IMR-90 (cell line): ENCODE measurements at regions not wholly inside any gene's neighbourhood (a gene's known extent, or its start where the extent isn't known, plus 50 kb on each side); places are given as distances from the start of the nearest gene placed in this dataset.

Source experiments
- ATAC-seq: fragments of 200-7000 bp; cut with Tn5 transposase; 2 replicates; pipeline ENCODE4 v1.9.1; 2020; ENCODE audit warnings: low read depth, mild to moderate bottlenecking, moderate library complexity
- BruUV-seq: library from RNA; stranded (reverse); fragments of 400-500 nt; replicated peaks from 2 replicates; lab custom pipeline; 2021; lab: Mats Ljungman, UMichigan
- CTCF ChIA-PET: fragments of 300-600 bp; formaldehyde crosslinking; extraction: SDS; loops from one replicate; lab custom pipeline; 2021; ENCODE audit warnings: antibody characterized with exemption; lab: Yijun Ruan, JAX
- POLR2A ChIA-PET: fragments of 300-600 bp; sonication (Branson Sonifier 250); formaldehyde crosslinking; loops from one replicate; lab custom pipeline; 2022; ENCODE audit warnings: antibody characterized with exemption; ENCODE audit not compliant: unreplicated experiment; lab: Charles Lee
- DNase-seq: peaks from one replicate; pipeline ENCODE4 v3.0.0; 2013
- H2AFZ ChIP-seq: replicated peaks from 2 replicates; pipeline ENCODE3; 2013; ENCODE audit warnings: low read length, mild to moderate bottlenecking; ENCODE audit not compliant: poor library complexity
- H2AK5ac ChIP-seq: 2 replicates; pipeline ENCODE4 v1.6.1; 2013; ENCODE audit warnings: low read depth, low read length, inconsistent platforms
- H2AK9ac ChIP-seq: replicated peaks from 2 replicates; pipeline ENCODE3; 2013; ENCODE audit warnings: mild to moderate bottlenecking, low read depth, low read length, moderate library complexity; ENCODE audit not compliant: poor library complexity
- H2BK120ac ChIP-seq: 2 replicates; pipeline ENCODE4 v1.6.1; 2013; ENCODE audit warnings: low read depth, low read length, inconsistent platforms
- H2BK15ac ChIP-seq: 3 replicates; pipeline ENCODE4 v1.6.1; 2013; ENCODE audit warnings: low read depth, low read length, inconsistent platforms
- H2BK20ac ChIP-seq: 2 replicates; pipeline ENCODE4 v1.6.1; 2013; ENCODE audit warnings: low read depth, mild to moderate bottlenecking, inconsistent platforms, low read length, moderate library complexity
- H2BK5ac ChIP-seq: 2 replicates; pipeline ENCODE4 v1.6.1; 2013; ENCODE audit warnings: mild to moderate bottlenecking, low read depth, low read length, inconsistent platforms; ENCODE audit not compliant: poor library complexity, severe bottlenecking
- H3K14ac ChIP-seq: replicated peaks from 2 replicates; pipeline ENCODE4 v1.6.1; 2013; ENCODE audit warnings: low read depth, low read length, inconsistent platforms
- H3K18ac ChIP-seq: 2 replicates; pipeline ENCODE4 v1.6.1; 2013; ENCODE audit warnings: low read depth, low read length, control low read depth
- H3K23ac ChIP-seq: 2 replicates; pipeline ENCODE4 v1.6.1; 2013; ENCODE audit warnings: low read depth, low read length, inconsistent platforms
- H3K27ac ChIP-seq: 2 replicates; pipeline ENCODE4 v1.5.1; 2013; ENCODE audit warnings: mild to moderate bottlenecking, control low read depth, low read length; ENCODE audit not compliant: insufficient read depth
- H3K27me3 ChIP-seq: 2 replicates; pipeline ENCODE4 v1.6.1; 2013; ENCODE audit warnings: low read length; ENCODE audit not compliant: control insufficient read depth, insufficient read depth
- H3K36me3 ChIP-seq: 2 replicates; pipeline ENCODE4 v1.6.1; 2013; ENCODE audit warnings: low read length, mixed read lengths; ENCODE audit not compliant: control insufficient read depth, insufficient read depth
- H3K4ac ChIP-seq: 2 replicates; pipeline ENCODE4 v1.6.1; 2013; ENCODE audit warnings: low read depth, low read length, inconsistent platforms
- H3K4me1 ChIP-seq: 2 replicates; pipeline ENCODE4 v1.6.1; 2013; ENCODE audit warnings: low read length, mixed read lengths; ENCODE audit not compliant: control insufficient read depth, insufficient read depth
- H3K4me2 ChIP-seq: 2 replicates; pipeline ENCODE4 v1.6.1; 2013; ENCODE audit warnings: low read depth, mild to moderate bottlenecking, control low read depth, low read length, moderate library complexity
- H3K4me3 ChIP-seq: 2 replicates; pipeline ENCODE4 v1.5.1; 2013; ENCODE audit warnings: low read depth, mild to moderate bottlenecking, control low read depth, low read length, moderate library complexity; ENCODE audit not compliant: insufficient read depth
- H3K56ac ChIP-seq: 2 replicates; pipeline ENCODE4 v1.6.1; 2013; ENCODE audit warnings: low read length, inconsistent platforms; ENCODE audit not compliant: insufficient read depth; ENCODE audit errors: extremely low read depth
- H3K79me1 ChIP-seq, 2 experiments: 2 replicates each; pipeline ENCODE4 v1.6.1; 2013; ENCODE audit warnings: low read length in 2 of 2, inconsistent platforms in 1 of 2, low read depth in 1 of 2
- H3K9ac ChIP-seq: 2 replicates; pipeline ENCODE4 v1.6.1; 2013; ENCODE audit warnings: low read depth, low read length, control low read depth
- H3K9me1 ChIP-seq: 2 replicates; pipeline ENCODE4 v1.6.1; 2013; ENCODE audit warnings: low read length, inconsistent platforms; ENCODE audit not compliant: insufficient read depth
- H3K9me3 ChIP-seq: 2 replicates; pipeline ENCODE4 v1.6.1; 2013; ENCODE audit warnings: low read length; ENCODE audit not compliant: control insufficient read depth, insufficient read depth
- H4K20me1 ChIP-seq: 2 replicates; pipeline ENCODE4 v1.6.1; 2013; ENCODE audit warnings: low read length, inconsistent platforms; ENCODE audit not compliant: insufficient read depth
- H4K5ac ChIP-seq: 2 replicates; pipeline ENCODE4 v1.6.1; 2013; ENCODE audit warnings: mild to moderate bottlenecking, low read depth, low read length, control low read depth
- H4K8ac ChIP-seq, 2 experiments: 2 replicates each; pipeline ENCODE4 v1.6.1; 2013; ENCODE audit warnings: low read depth in 2 of 2, low read length in 2 of 2, control low read depth in 1 of 2, inconsistent platforms in 1 of 2
- H4K91ac ChIP-seq: 2 replicates; pipeline ENCODE4 v1.6.1; 2013; ENCODE audit warnings: low read depth, low read length, inconsistent platforms; ENCODE audit not compliant: insufficient read depth
- BHLHE40 ChIP-seq: fragments of 150-350 bp; IDR thresholded peaks from 2 replicates; pipeline ENCODE4 v1.6.1; 2016; ENCODE audit warnings: mild to moderate bottlenecking, low read depth, low read length
- CEBPB ChIP-seq: IDR thresholded peaks from 2 replicates; pipeline ENCODE4 v1.6.1; 2012; ENCODE audit warnings: low read depth, low read length, improper control_type of control experiment
- CHD1 ChIP-seq: IDR thresholded peaks from 2 replicates; pipeline ENCODE4 v1.6.1; 2012; ENCODE audit warnings: low read depth, low read length, improper control_type of control experiment
- CTCF ChIP-seq: conservative IDR thresholded peaks from 2 replicates; pipeline ENCODE4 v1.5.1; 2012; ENCODE audit warnings: mild to moderate bottlenecking, low read depth, low read length, improper control_type of control experiment
- ELK1 ChIP-seq: fragments of 150-350 bp; IDR thresholded peaks from 2 replicates; pipeline ENCODE4 v1.6.1; 2016; ENCODE audit warnings: low read depth, mild to moderate bottlenecking, low read length, moderate library complexity, borderline replicate concordance
- FOS ChIP-seq: fragments of 150-350 bp; IDR thresholded peaks from 2 replicates; pipeline ENCODE4 v1.6.1; 2016; ENCODE audit warnings: low read depth, low read length
- MAFK ChIP-seq: IDR thresholded peaks from 2 replicates; pipeline ENCODE4 v1.6.1; 2012; ENCODE audit warnings: low read depth, low read length, improper control_type of control experiment
- MAZ ChIP-seq: IDR thresholded peaks from 2 replicates; pipeline ENCODE4 v1.6.1; 2012; ENCODE audit warnings: low read depth, mild to moderate bottlenecking, low read length, improper control_type of control experiment, moderate library complexity, borderline replicate concordance
- MXI1 ChIP-seq: IDR thresholded peaks from 2 replicates; pipeline ENCODE4 v1.6.1; 2012; ENCODE audit warnings: low read depth, mild to moderate bottlenecking, low read length, moderate library complexity, borderline replicate concordance
- NFE2L2 ChIP-seq: fragments of 150-350 bp; IDR thresholded peaks from 2 replicates; pipeline ENCODE4 v1.6.1; 2016; ENCODE audit warnings: low read depth, mild to moderate bottlenecking, low read length
- POLR2A ChIP-seq: IDR thresholded peaks from 2 replicates; pipeline ENCODE4 v1.6.1; 2012; ENCODE audit warnings: mild to moderate bottlenecking, low read depth, low read length
- RAD21 ChIP-seq: IDR thresholded peaks from 2 replicates; pipeline ENCODE4 v1.6.1; 2012; ENCODE audit warnings: low read length, improper control_type of control experiment
- RCOR1 ChIP-seq: IDR thresholded peaks from 2 replicates; pipeline ENCODE4 v1.6.1; 2012; ENCODE audit warnings: mild to moderate bottlenecking, low read length, improper control_type of control experiment; ENCODE audit not compliant: insufficient replicate concordance
- RFX5 ChIP-seq: IDR thresholded peaks from 2 replicates; pipeline ENCODE4 v1.8.0; 2012; ENCODE audit warnings: low read depth, mild to moderate bottlenecking, low read length, moderate library complexity
- SMC3 ChIP-seq: fragments of 150-350 bp; IDR thresholded peaks from 2 replicates; pipeline ENCODE4 v1.6.1; 2016; ENCODE audit warnings: low read depth, mild to moderate bottlenecking, antibody characterized with exemption, low read length, moderate library complexity
- USF2 ChIP-seq: fragments of 150-350 bp; IDR thresholded peaks from 2 replicates; pipeline ENCODE4 v1.6.1; 2017; ENCODE audit warnings: mild to moderate bottlenecking, antibody characterized with exemption, low read length, low read depth
- WGBS, 2 experiments: methylation state at CpG; one replicate each; pipeline versions ENCODE4 v1.1.5 to v1.1.7; 2013; ENCODE audit warnings: missing lambda C conversion rate in 2 of 2; ENCODE audit not compliant: insufficient read length in 1 of 2; ENCODE audit errors: extremely low coverage in 2 of 2; 5-methylcytosine and 5-hydroxymethylcytosine counted together
- dilution Hi-C: fragments of 300-500 bp; cut with HindIII; formaldehyde crosslinking; loops from one replicate; pipeline ENCODE4 v1.14.3; 2018; ENCODE audit warnings: low sequenced_read_pairs; ENCODE audit not compliant: unreplicated experiment
- in situ Hi-C: fragments of 300-500 bp; cut with MboI; formaldehyde crosslinking; loops from 3 replicates; pipeline ENCODE4 v1.14.3; 2019; ENCODE audit warnings: low sequenced_read_pairs, inconsistent platforms, mixed read lengths
- intact Hi-C: fragments of 100-400 bp; cut with micrococcal nuclease; formaldehyde crosslinking; loops from 2 replicates; pipeline ENCODE4 v1.10.0; 2022

- Histone ChIP-seq H3K27me3 (no peaks in the 10 kb centered on the region; the same call in 1 of the 2 replicates), H3K9me1 (no peaks in the 10 kb centered on the region), H3K18ac (no peak overlapping the region), H2AK5ac (no peak overlapping the region), H3K4me2 (no peak overlapping the region), H2AK9ac (no peak overlapping the region), H3K14ac (no peak overlapping the region), H2BK5ac (no peak overlapping the region), H3K9me3 (peaks cover 5% of the 10 kb centered on the region), H4K5ac (no peak overlapping the region), H4K20me1 (no peaks in the 10 kb centered on the region), H3K56ac (no peak overlapping the region), H2BK20ac (no peak overlapping the region), H3K4me1 (no peaks in the 10 kb centered on the region), H3K36me3 (no peaks in the 10 kb centered on the region), H3K23ac (no peak overlapping the region), H3K79me1 (no peaks in the 10 kb centered on the region), H2AFZ (peak overlapping the region; percentile 4), H3K9ac (no peak overlapping the region), H4K91ac (no peak overlapping the region), H4K8ac (no peak overlapping the region), H3K4me3 (no peak overlapping the region), H2BK15ac (no peak overlapping the region), H2BK120ac (no peak overlapping the region), H3K27ac (no peak overlapping the region), H3K4ac (no peak overlapping the region)
- in situ Hi-C loops, result no loop called here
- dilution Hi-C loops, result no loop called here
- DNase-seq (no peak), ATAC-seq (no peak)
- POLR2A ChIA-PET, result no interaction called here
- CTCF ChIA-PET, result no interaction called here
- WGBS, 2 experiments, result 92% methylated on average over 2 of the region's 11 CpGs; no CpG with 5 or more reads in 1 of the 2 experiments
- intact Hi-C loops, result no loop called here
- TF ChIP-seq NFE2L2, result no peak
- TF ChIP-seq CEBPB, result no peak
- no peak for TF ChIP-seq CHD1
- no peak for TF ChIP-seq ELK1
- no peak for TF ChIP-seq SMC3
- TF ChIP-seq RAD21, result no peak
- TF ChIP-seq RFX5, result no peak
- TF ChIP-seq MAZ, result no peak
- TF ChIP-seq BHLHE40, result no peak
- TF ChIP-seq FOS, result no peak
- TF ChIP-seq CTCF, result no peak
- no peak for TF ChIP-seq MXI1
- no peak for TF ChIP-seq MAFK
- no peak for TF ChIP-seq POLR2A
- TF ChIP-seq USF2, result no peak
- no peak for TF ChIP-seq RCOR1
- no TSS peak for BruUV-seq
Measured at GRCh38 chr2:12663306-12664037, 53.3 kb upstream of the TRIB2 start.
